ENCODE measurements at regions not wholly inside any gene's neighbourhood (a gene's known extent, or its start where the extent isn't known, plus 50 kb on each side); places are given as distances from the start of the nearest gene placed in this dataset.

DNA sequence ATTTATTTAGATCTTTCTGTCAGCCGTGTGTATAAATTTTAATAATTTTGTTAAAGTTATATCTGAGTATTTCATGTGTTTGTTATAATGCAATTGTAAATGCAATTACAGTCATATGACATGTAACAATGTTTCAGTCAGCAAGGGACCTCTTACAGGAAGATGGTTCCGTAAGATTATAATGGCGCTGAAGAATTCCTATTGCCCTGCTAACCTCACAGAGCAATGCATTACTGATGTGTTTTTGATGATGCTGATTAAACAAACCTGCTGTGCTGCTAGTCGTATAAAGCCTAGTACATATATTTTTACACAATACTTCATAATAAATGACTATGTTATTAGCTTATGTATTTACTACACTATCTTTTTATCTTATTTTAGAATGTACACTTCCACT is 1166.4 kb downstream of the CDH12 start:
- intact Hi-C loops (cut with DNase I), result no loop called here
- H3K9me3 ChIP-seq, result no peaks in the 10 kb centered on the region
- DNase-seq, result no peak
- 44 to 58% methylated on average over 4 of the region's 4 CpGs for WGBS, 2 donors
- H3K27ac ChIP-seq, result no peak overlapping the region
- ATAC-seq, result no peak
- H3K36me3 ChIP-seq (replicated peaks in 1 of 2; ENCODE audit: insufficient read depth in 1 of 2, low read depth in 2 of 2), result no peaks in the 10 kb centered on the region
- H3K4me3 ChIP-seq, result no peak overlapping the region
- no peaks in the 10 kb centered on the region for H3K4me1 ChIP-seq
- TF ChIP-seq, protein P1, sequence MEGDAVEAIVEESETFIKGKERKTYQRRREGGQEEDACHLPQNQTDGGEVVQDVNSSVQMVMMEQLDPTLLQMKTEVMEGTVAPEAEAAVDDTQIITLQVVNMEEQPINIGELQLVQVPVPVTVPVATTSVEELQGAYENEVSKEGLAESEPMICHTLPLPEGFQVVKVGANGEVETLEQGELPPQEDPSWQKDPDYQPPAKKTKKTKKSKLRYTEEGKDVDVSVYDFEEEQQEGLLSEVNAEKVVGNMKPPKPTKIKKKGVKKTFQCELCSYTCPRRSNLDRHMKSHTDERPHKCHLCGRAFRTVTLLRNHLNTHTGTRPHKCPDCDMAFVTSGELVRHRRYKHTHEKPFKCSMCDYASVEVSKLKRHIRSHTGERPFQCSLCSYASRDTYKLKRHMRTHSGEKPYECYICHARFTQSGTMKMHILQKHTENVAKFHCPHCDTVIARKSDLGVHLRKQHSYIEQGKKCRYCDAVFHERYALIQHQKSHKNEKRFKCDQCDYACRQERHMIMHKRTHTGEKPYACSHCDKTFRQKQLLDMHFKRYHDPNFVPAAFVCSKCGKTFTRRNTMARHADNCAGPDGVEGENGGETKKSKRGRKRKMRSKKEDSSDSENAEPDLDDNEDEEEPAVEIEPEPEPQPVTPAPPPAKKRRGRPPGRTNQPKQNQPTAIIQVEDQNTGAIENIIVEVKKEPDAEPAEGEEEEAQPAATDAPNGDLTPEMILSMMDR (IDR thresholded peaks at IDR 0.05), result no peak
- no peak for TF ChIP-seq POLR2A (IDR thresholded peaks at IDR 0.05)
- H3K27me3 ChIP-seq, result no peaks in the 10 kb centered on the region

DNA sequence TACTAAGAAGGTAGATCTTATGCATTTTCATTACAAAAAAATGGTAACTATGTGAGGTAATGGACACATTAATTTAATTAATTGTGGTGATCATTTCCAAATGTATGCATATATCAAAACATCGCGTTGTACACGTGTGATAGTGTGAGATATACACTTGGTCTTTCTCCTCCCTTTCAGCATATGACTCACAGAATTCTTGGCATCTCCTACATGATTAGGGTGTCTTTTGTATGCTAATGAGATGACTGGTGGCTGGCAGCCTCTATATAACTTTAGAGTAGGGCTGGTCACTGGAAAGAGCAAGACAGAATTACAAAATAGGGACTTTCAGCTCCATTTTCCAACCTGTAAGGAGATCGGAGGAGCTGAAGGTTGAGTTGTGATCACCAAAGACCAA is 1167.6 kb downstream of the CDH12 start:
- H3K27ac ChIP-seq, result no peak overlapping the region
- ATAC-seq (no peak), DNase-seq (no peak)
- no peak overlapping the region for H3K4me3 ChIP-seq
- H3K9me3 ChIP-seq, result no peaks in the 10 kb centered on the region
- 75 to 83% methylated on average over 4 of the region's 4 CpGs for WGBS, 2 donors
- no peaks in the 10 kb centered on the region for H3K4me1 ChIP-seq
- H3K27me3 ChIP-seq, result no peaks in the 10 kb centered on the region
- intact Hi-C loops (cut with DNase I), result no loop called here
- H3K36me3 ChIP-seq (replicated peaks in 1 of 2; ENCODE audit: insufficient read depth in 1 of 2, low read depth in 2 of 2), result no peaks in the 10 kb centered on the region
- TF ChIP-seq POLR2A (IDR thresholded peaks at IDR 0.05), result no peak
- TF ChIP-seq, protein P1 (IDR thresholded peaks at IDR 0.05), result no peak

DNA sequence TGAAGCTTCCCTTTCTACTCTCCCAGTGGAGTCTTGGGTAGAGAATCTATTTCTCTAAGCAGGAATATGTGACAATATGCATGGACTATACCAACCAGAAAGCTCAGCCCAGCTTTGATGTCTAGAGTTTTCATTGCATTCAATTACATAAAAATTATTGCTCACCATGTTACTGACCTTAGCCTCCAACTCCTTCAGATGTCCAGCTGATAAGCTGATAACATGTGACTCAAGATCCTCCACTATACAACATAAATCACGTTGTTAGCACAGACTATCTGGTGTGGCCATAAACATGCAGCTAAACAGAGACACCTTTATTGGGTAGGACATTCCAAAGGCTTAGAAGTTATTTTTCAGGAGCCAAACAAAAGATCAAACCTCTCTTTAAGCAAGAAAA is 1168.2 kb downstream of the CDH12 start:
- H3K36me3 ChIP-seq (replicated peaks in 1 of 2; ENCODE audit: insufficient read depth in 1 of 2, low read depth in 2 of 2), result no peaks in the 10 kb centered on the region
- ATAC-seq, result no peak
- WGBS, 2 donors, result 20 to 40% methylated on average over 1 of the region's 1 CpG

DNA sequence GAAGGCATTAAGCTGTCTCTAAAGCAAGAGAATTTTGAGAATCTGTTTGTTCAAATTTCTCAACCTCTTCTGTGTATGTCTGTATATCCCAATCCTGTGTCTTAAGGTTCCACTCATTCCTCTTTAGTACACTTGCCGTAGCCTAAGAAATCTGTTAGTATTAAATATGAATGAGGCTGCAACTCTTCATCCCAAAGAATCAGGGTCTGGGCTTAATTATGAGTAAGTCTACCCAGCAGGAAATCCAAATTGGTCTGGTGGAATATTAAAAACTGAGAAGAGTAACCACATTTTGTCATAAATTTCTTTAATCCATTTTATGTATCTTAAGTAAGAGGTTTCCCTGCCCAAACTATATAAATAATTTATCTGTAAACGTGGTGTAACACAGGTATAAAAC is 1171.2 kb downstream of the CDH12 start:
- Histone ChIP-seq H3K27ac (no peak overlapping the region), H3K4me1 (no peaks in the 10 kb centered on the region), H3K4me3 (no peak overlapping the region), H3K36me3 (replicated peaks in 1 of 2; ENCODE audit: insufficient read depth in 1 of 2, low read depth in 2 of 2) (no peaks in the 10 kb centered on the region), H3K27me3 (no peaks in the 10 kb centered on the region), H3K9me3 (no peaks in the 10 kb centered on the region)
- DNase-seq, result no peak
- 56 to 58% methylated on average over 2 of the region's 2 CpGs for WGBS, 2 donors
- ATAC-seq, result no peak
- no peak for TF ChIP-seq POLR2A (IDR thresholded peaks at IDR 0.05)
- TF ChIP-seq, protein P1 (IDR thresholded peaks at IDR 0.05), result no peak
- intact Hi-C loops (cut with DNase I), result no loop called here

More for the DNA sequence above, 1168.2 kb downstream of the CDH12 start:
- Histone ChIP-seq H3K27me3 (no peaks in the 10 kb centered on the region), H3K27ac (no peak overlapping the region), H3K9me3 (no peaks in the 10 kb centered on the region), H3K4me3 (no peak overlapping the region), H3K4me1 (no peaks in the 10 kb centered on the region)
- no peak for TF ChIP-seq POLR2A (IDR thresholded peaks at IDR 0.05)
- TF ChIP-seq, protein P1 (IDR thresholded peaks at IDR 0.05), result no peak
- DNase-seq, result no peak
- intact Hi-C loops (cut with DNase I), result no loop called here

DNA sequence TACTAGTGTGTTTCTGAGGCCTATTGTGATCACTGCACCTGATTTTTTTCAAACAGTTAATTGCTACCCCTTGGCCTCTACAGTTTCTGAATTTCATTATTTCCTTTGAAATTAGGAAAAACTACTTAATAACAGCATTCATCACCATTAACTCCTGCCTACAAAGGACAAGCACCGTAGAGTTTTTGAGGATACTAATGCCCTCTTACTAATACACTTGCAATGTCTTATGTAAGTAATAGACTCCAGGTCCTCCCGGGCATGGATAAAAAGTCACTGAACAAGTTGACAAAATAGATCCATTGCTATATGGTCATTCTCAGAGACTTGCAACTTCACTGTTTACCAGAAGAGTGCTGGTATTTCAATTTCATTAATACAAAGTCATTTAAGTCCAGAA is 1172.5 kb downstream of the CDH12 start:
- H3K4me1 ChIP-seq, result no peaks in the 10 kb centered on the region
- no peak overlapping the region for H3K4me3 ChIP-seq
- ATAC-seq (no peak), DNase-seq (no peak)
- H3K36me3 ChIP-seq (replicated peaks in 1 of 2; ENCODE audit: insufficient read depth in 1 of 2, low read depth in 2 of 2), result no peaks in the 10 kb centered on the region
- 71 to 73% methylated on average over 2 of the region's 2 CpGs for WGBS, 2 donors
- TF ChIP-seq, protein P1 (IDR thresholded peaks at IDR 0.05), result no peak
- TF ChIP-seq POLR2A (IDR thresholded peaks at IDR 0.05), result no peak
- H3K9me3 ChIP-seq, result no peaks in the 10 kb centered on the region
- intact Hi-C loops (cut with DNase I), result no loop called here
- H3K27me3 ChIP-seq, result no peaks in the 10 kb centered on the region
- H3K27ac ChIP-seq, result no peak overlapping the region
